Activated CD8-positive, alpha-beta T cell treated with anti-CD3 and anti-CD28 coated beads for 36 hours (primary cell): ENCODE measurements at regions not wholly inside any gene's neighbourhood (a gene's known extent, or its start where the extent isn't known, plus 50 kb on each side); places are given as distances from the start of the nearest gene placed in this dataset.

Experiments used
- ATAC-seq: fragments of 200-7000 bp; cut with Tn5 transposase; one replicate; pipeline ENCODE4 v1.10.0; 2021; ENCODE audit warnings: mild to moderate bottlenecking, moderate library complexity
- CTCF ChIA-PET: fragments of 350-600 bp; sonication (Branson Sonifier 250); formaldehyde crosslinking; loops from one replicate; lab custom pipeline; 2021; ENCODE audit warnings: antibody characterized with exemption; lab: Charles Lee
- POLR2A ChIA-PET: fragments of 350-600 bp; sonication (Branson Sonifier 250); formaldehyde crosslinking; loops from one replicate; lab custom pipeline; 2021; ENCODE audit warnings: antibody characterized with exemption; lab: Charles Lee
- DNase-seq: peaks from one replicate; pipeline ENCODE4 v3.0.0-alpha.2; 2020
- H3K27ac Mint-ChIP-seq: one replicate; pipeline ENCODE4 v1.8.0; 2021; ENCODE audit warnings: mild to moderate bottlenecking, mixed read lengths
- H3K27me3 Mint-ChIP-seq: one replicate; pipeline ENCODE4 v1.8.0; 2021; ENCODE audit warnings: mixed read lengths
- H3K36me3 Mint-ChIP-seq: one replicate; pipeline ENCODE4 v1.8.0; 2021; ENCODE audit warnings: low read depth, mixed read lengths
- H3K4me1 Mint-ChIP-seq: one replicate; pipeline ENCODE4 v1.8.0; 2021; ENCODE audit warnings: low read depth, mixed read lengths
- H3K4me3 Mint-ChIP-seq: one replicate; pipeline ENCODE4 v1.8.0; 2021; ENCODE audit warnings: mild to moderate bottlenecking, moderate library complexity, mixed read lengths
- H3K9me3 Mint-ChIP-seq: one replicate; pipeline ENCODE4 v1.8.0; 2021; ENCODE audit warnings: mixed read lengths
- intact Hi-C: fragments of 100-400 bp; cut with micrococcal nuclease; formaldehyde crosslinking; loops from one replicate; pipeline ENCODE4 v1.10.0; 2022
- TF ChIP-seq, protein P1 (sequence below): fragments of 200-600 bp; IDR thresholded peaks from one replicate; pipeline ENCODE4 v1.8.0; 2022; ENCODE audit warnings: antibody characterized with exemption, mild to moderate bottlenecking

- Mint-ChIP-seq H3K4me3 (no peak overlapping the region), H3K27ac (no peak overlapping the region), H3K4me1 (no peaks in the 10 kb centered on the region), H3K36me3 (no peaks in the 10 kb centered on the region), H3K9me3 (no peaks in the 10 kb centered on the region), H3K27me3 (no peaks in the 10 kb centered on the region)
- ChIA-PET POLR2A (no interaction called here), CTCF (no interaction called here)
- TF ChIP-seq, protein P1, sequence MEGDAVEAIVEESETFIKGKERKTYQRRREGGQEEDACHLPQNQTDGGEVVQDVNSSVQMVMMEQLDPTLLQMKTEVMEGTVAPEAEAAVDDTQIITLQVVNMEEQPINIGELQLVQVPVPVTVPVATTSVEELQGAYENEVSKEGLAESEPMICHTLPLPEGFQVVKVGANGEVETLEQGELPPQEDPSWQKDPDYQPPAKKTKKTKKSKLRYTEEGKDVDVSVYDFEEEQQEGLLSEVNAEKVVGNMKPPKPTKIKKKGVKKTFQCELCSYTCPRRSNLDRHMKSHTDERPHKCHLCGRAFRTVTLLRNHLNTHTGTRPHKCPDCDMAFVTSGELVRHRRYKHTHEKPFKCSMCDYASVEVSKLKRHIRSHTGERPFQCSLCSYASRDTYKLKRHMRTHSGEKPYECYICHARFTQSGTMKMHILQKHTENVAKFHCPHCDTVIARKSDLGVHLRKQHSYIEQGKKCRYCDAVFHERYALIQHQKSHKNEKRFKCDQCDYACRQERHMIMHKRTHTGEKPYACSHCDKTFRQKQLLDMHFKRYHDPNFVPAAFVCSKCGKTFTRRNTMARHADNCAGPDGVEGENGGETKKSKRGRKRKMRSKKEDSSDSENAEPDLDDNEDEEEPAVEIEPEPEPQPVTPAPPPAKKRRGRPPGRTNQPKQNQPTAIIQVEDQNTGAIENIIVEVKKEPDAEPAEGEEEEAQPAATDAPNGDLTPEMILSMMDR = no peak
- ATAC-seq (no peak), DNase-seq (no peak)
- intact Hi-C loops = no loop called here
Measured at GRCh38 chr3:182382112-182382857, 411.0 kb upstream of the ATP11B start.

DNA sequence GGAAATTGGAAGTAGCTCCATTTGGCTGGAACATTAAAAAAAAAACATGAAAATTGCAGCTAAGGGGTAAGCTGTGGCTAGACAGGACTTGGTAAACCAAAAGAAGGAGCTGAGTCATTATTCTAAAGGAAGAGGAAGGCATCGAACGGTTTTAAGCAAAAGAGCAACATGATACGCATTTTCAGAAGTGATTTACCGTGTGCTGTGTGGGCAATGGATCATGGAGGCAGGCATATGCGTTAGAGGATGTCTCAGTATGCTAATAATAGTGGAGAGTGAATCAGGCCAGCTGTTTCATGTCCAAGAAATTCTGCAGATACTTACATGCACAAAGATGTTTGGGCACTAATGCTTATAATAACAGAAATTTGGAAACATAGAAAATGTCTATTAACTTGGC is 409.1 kb upstream of the ATP11B start:
- no peaks in the 10 kb centered on the region for H3K9me3 Mint-ChIP-seq
- TF ChIP-seq, protein P1 = no peak
- no peaks in the 10 kb centered on the region for H3K4me1 Mint-ChIP-seq
- ATAC-seq (no peak), DNase-seq (no peak)
- intact Hi-C loops = no loop called here
- CTCF ChIA-PET = no interaction called here
- no peak overlapping the region for H3K27ac Mint-ChIP-seq
- H3K27me3 Mint-ChIP-seq = no peaks in the 10 kb centered on the region
- no peaks in the 10 kb centered on the region for H3K36me3 Mint-ChIP-seq
- POLR2A ChIA-PET = no interaction called here
- H3K4me3 Mint-ChIP-seq = no peak overlapping the region

DNA sequence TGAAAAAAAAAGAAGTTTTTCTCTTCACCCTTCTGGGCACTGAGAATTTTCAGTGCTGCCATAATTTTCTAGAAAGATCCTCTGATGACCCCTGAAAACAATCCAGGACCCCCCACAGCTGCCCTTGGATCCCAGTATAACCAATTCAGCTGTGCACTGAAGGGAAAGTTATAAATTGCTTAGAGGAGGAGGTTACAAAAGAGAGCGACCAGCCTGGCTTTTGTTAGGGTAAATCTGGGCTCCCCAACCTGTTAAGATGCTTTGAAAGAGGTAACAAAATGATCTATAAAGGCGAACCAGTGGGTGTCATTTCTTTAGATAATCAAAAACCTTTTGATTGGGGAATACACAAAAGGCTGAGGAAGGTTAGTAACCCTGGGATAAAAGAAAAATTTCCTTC is 407.9 kb upstream of the ATP11B start:
- ChIA-PET CTCF (no interaction called here), POLR2A (no interaction called here)
- ATAC-seq = no peak
- TF ChIP-seq, protein P1 = no peak
- Mint-ChIP-seq H3K27me3 (no peaks in the 10 kb centered on the region), H3K9me3 (no peaks in the 10 kb centered on the region), H3K36me3 (no peaks in the 10 kb centered on the region), H3K27ac (no peak overlapping the region), H3K4me3 (no peak overlapping the region), H3K4me1 (no peaks in the 10 kb centered on the region)
- intact Hi-C loops = no loop called here
- DNase-seq = no peak

DNA sequence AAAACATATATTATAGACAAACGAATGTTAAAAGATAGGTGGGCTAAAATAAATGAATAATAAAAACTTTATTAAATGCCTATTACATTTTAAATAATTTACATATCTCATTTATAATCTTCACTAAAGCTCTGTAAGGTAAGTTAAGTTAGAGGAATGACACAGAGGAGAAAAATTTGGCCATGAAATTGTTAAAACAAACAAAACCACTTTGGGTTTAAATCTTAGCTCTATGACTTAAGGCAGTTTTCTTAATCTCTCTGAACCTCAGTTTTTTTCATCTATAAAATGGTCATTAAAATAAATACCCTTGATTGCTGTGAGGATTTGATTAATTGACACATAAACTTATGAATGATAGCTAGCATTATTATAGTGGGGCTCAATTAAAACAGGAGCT is 404.8 kb upstream of the ATP11B start:
- Mint-ChIP-seq H3K36me3 (no peaks in the 10 kb centered on the region), H3K4me3 (no peak overlapping the region), H3K27me3 (no peaks in the 10 kb centered on the region), H3K4me1 (no peaks in the 10 kb centered on the region), H3K9me3 (no peaks in the 10 kb centered on the region), H3K27ac (no peak overlapping the region)
- DNase-seq = no peak
- POLR2A ChIA-PET = interaction anchor here (0.5 kb wide), 1 partner anchor 1143 kb away, joined by 3 read pairs; no protein-coding TSS in a partner anchor
- intact Hi-C loops = no loop called here
- CTCF ChIA-PET = interaction anchor here (1.0 kb wide), 1 partner anchor 294 kb away, joined by 4 read pairs; no protein-coding TSS in a partner anchor
- ATAC-seq = no peak
- TF ChIP-seq, protein P1 = no peak

GRCh38 chr3:182389071-182389815 is 404.1 kb upstream of the ATP11B start:
- ChIA-PET POLR2A (no interaction called here), CTCF (interaction anchor here (1.0 kb wide), 1 partner anchor 294 kb away, joined by 4 read pairs; no protein-coding TSS in a partner anchor)
- no peak for ATAC-seq
- no peak overlapping the region for H3K27ac Mint-ChIP-seq
- no peaks in the 10 kb centered on the region for H3K4me1 Mint-ChIP-seq
- no peak overlapping the region for H3K4me3 Mint-ChIP-seq
- H3K27me3 Mint-ChIP-seq = no peaks in the 10 kb centered on the region
- intact Hi-C loops = no loop called here
- H3K9me3 Mint-ChIP-seq = no peaks in the 10 kb centered on the region
- no peaks in the 10 kb centered on the region for H3K36me3 Mint-ChIP-seq
- no peak for DNase-seq
- TF ChIP-seq, protein P1 = no peak
